GM12878 (cell line): ENCODE measurements at regions not wholly inside any gene's neighbourhood (a gene's known extent, or its start where the extent isn't known, plus 50 kb on each side); places are given as distances from the start of the nearest gene placed in this dataset.

ENCODE experiments used
- ATAC-seq: fragments of 200-7000 bp; cut with Tn5 transposase; 3 replicates; pipeline ENCODE4 v1.9.1; 2020; ENCODE audit warnings: mild to moderate bottlenecking, moderate library complexity
- BruUV-seq: library from RNA; stranded (reverse); fragments of 400-500 nt; replicated peaks from 2 replicates; lab custom pipeline; 2021; lab: Mats Ljungman, UMichigan
- CTCF ChIA-PET: fragments of 300-600 bp; sonication (Branson Sonifier 250); formaldehyde crosslinking; extraction: SDS; loops from one replicate; lab custom pipeline; 2021; ENCODE audit warnings: inconsistent platforms; lab: Yijun Ruan, JAX
- POLR2A ChIA-PET: fragments of 350-600 bp; formaldehyde crosslinking; extraction: SDS; loops from one replicate; lab custom pipeline; 2021; ENCODE audit warnings: inconsistent platforms; lab: Charles Lee
- RAD21 ChIA-PET: fragments of 300-600 bp; sonication (Branson Sonifier 250); formaldehyde crosslinking; loops from one replicate; lab custom pipeline; 2023; ENCODE audit warnings: antibody characterized with exemption; ENCODE audit not compliant: unreplicated experiment; lab: Charles Lee
- SMC1A ChIA-PET: fragments of 300-600 bp; sonication (Branson Sonifier 250); formaldehyde crosslinking; loops from one replicate; lab custom pipeline; 2023; ENCODE audit not compliant: unreplicated experiment, uncharacterized antibody; lab: Charles Lee
- DNase-seq: peaks from one replicate; pipeline ENCODE4 v3.0.0-alpha.2; 2011; ENCODE audit warnings: low read depth, low spot score
- FAIRE-seq: peaks from 3 replicates; lab custom pipeline; 2011; peaks lifted over from hg19 to GRCh38; lab: Jason Lieb, UNC
- H2AFZ ChIP-seq: 2 replicates; pipeline ENCODE4 v1.6.0; 2011; ENCODE audit warnings: low read depth, low read length, control low read depth; ENCODE audit not compliant: control insufficient read depth
- H3K27ac ChIP-seq: 2 replicates; pipeline ENCODE4 v1.5.1; 2011; ENCODE audit warnings: control low read depth; ENCODE audit not compliant: control insufficient read depth, insufficient read depth
- H3K27me3 ChIP-seq, 2 experiments: replicated peaks in 1 of 2; 2 replicates each; pipeline versions ENCODE4 v1.6.0 to v1.6.1; 2011; ENCODE audit warnings: low read length in 1 of 2; ENCODE audit not compliant: control insufficient read depth in 2 of 2, insufficient read depth in 2 of 2
- H3K36me3 ChIP-seq, 2 experiments: 2 replicates each; pipeline ENCODE4 v1.5.1; 2011; ENCODE audit warnings: low read length in 1 of 2; ENCODE audit not compliant: control insufficient read depth in 2 of 2, insufficient read depth in 2 of 2
- H3K4me1 ChIP-seq: 2 replicates; pipeline ENCODE4 v1.6.1; 2011; ENCODE audit warnings: mild to moderate bottlenecking, low read length, moderate library complexity, mixed read lengths; ENCODE audit not compliant: control insufficient read depth, insufficient read depth
- H3K4me2 ChIP-seq: 2 replicates; pipeline ENCODE4 v1.6.0; 2011; ENCODE audit warnings: control low read depth; ENCODE audit not compliant: control insufficient read depth, insufficient read depth
- H3K4me3 ChIP-seq: fragments of 200-600 bp; sonication (generic); 2 replicates; pipeline ENCODE4 v1.5.1; 2016
- H3K79me2 ChIP-seq: 2 replicates; pipeline ENCODE4 v1.6.0; 2011; ENCODE audit warnings: low read length; ENCODE audit not compliant: control insufficient read depth, insufficient read depth
- H3K9ac ChIP-seq: 2 replicates; pipeline ENCODE4 v1.8.0; 2011; ENCODE audit warnings: low read length, control low read depth, mixed read lengths; ENCODE audit not compliant: control insufficient read depth, insufficient read depth
- H3K9me3 ChIP-seq: replicated peaks from 3 replicates; pipeline ENCODE4 v1.5.1; 2011; ENCODE audit warnings: mild to moderate bottlenecking, low read length; ENCODE audit not compliant: control insufficient read depth, insufficient read depth
- H4K20me1 ChIP-seq: 2 replicates; pipeline ENCODE4 v1.6.0; 2011; ENCODE audit not compliant: control insufficient read depth, insufficient read depth
- ATF7 ChIP-seq: fragments of 450-650 bp; IDR thresholded peaks from 2 replicates; pipeline ENCODE4 v1.6.1; 2016; ENCODE audit warnings: low read depth, mild to moderate bottlenecking
- CHD4 ChIP-seq: fragments of 200-600 bp; sonication (generic); IDR thresholded peaks from 2 replicates; pipeline ENCODE4 v1.6.1; 2016; ENCODE audit warnings: mild to moderate bottlenecking
- EGR1 ChIP-seq, 2 experiments: IDR thresholded peaks; 1 replicate in 1 of 2; 2 replicates in 1 of 2; pipeline ENCODE4 v1.6.1; 2011 to 2012; ENCODE audit warnings: low read depth in 2 of 2, low read length in 2 of 2, borderline replicate concordance in 1 of 2, mild to moderate bottlenecking in 1 of 2, moderate library complexity in 1 of 2
- ETV6 ChIP-seq, 2 experiments: fragments of 450-650 bp in 1 of 2; IDR thresholded peaks in 1 of 2; conservative IDR thresholded peaks in 1 of 2; 2 replicates each; pipeline ENCODE4 v1.6.1; 2014; ENCODE audit warnings: antibody characterized with exemption in 1 of 2, borderline replicate concordance in 1 of 2, low read depth in 1 of 2, mild to moderate bottlenecking in 1 of 2, moderate library complexity in 1 of 2
- HDGF ChIP-seq: fragments of 450-650 bp; IDR thresholded peaks from 2 replicates; pipeline ENCODE4 v1.6.1; 2016; ENCODE audit warnings: antibody characterized with exemption
- IRF3 ChIP-seq: fragments of 450-650 bp; IDR thresholded peaks from 2 replicates; pipeline ENCODE4 v1.6.1; 2014; ENCODE audit warnings: mild to moderate bottlenecking
- MLLT1 ChIP-seq: fragments of 450-650 bp; IDR thresholded peaks from 2 replicates; pipeline ENCODE4 v1.6.1; 2016; ENCODE audit warnings: mild to moderate bottlenecking
- MYC ChIP-seq: IDR thresholded peaks from 2 replicates; pipeline ENCODE4 v1.6.1; 2011; ENCODE audit warnings: mild to moderate bottlenecking, low read length, moderate library complexity, inconsistent platforms; ENCODE audit not compliant: insufficient read depth, insufficient replicate concordance, insufficient read length, severe bottlenecking
- NFYB ChIP-seq: IDR thresholded peaks from 2 replicates; pipeline ENCODE4 v1.6.1; 2011; ENCODE audit warnings: low read depth, mild to moderate bottlenecking, low read length, improper control_type of control experiment, moderate library complexity; ENCODE audit not compliant: insufficient read depth
- RBBP5 ChIP-seq: fragments of 200-600 bp; sonication (generic); conservative IDR thresholded peaks from 2 replicates; pipeline ENCODE4 v1.6.1; 2016
- SMAD5 ChIP-seq: IDR thresholded peaks from 2 replicates; pipeline ENCODE4 v1.6.1; 2016; ENCODE audit warnings: antibody characterized with exemption, low read depth
- SREBF2 ChIP-seq: IDR thresholded peaks from 2 replicates; pipeline ENCODE4 v1.6.1; 2012; ENCODE audit warnings: mild to moderate bottlenecking, low read length
- ZNF217 ChIP-seq: fragments of 450-650 bp; IDR thresholded peaks from 2 replicates; pipeline ENCODE4 v1.6.1; 2017; ENCODE audit warnings: antibody characterized with exemption, mild to moderate bottlenecking
- WGBS: methylation state at CpG from one replicate; pipeline ENCODE4 v1.1.6; 2016; ENCODE audit warnings: low lambda C conversion rate; ENCODE audit not compliant: insufficient replicate concordance, insufficient coverage; ENCODE audit errors: missing lambda C conversion rate; 5-methylcytosine and 5-hydroxymethylcytosine counted together
- in situ Hi-C: fragments of 300-500 bp; cut with MboI; formaldehyde crosslinking; loops from 9 replicates; pipeline ENCODE4 v1.14.3; 2018; ENCODE audit warnings: mixed read lengths
- intact Hi-C: fragments of 100-400 bp; cut with micrococcal nuclease; formaldehyde crosslinking; loops from one replicate; pipeline ENCODE4 v1.14.2; 2022; ENCODE audit not compliant: unreplicated experiment

DNA sequence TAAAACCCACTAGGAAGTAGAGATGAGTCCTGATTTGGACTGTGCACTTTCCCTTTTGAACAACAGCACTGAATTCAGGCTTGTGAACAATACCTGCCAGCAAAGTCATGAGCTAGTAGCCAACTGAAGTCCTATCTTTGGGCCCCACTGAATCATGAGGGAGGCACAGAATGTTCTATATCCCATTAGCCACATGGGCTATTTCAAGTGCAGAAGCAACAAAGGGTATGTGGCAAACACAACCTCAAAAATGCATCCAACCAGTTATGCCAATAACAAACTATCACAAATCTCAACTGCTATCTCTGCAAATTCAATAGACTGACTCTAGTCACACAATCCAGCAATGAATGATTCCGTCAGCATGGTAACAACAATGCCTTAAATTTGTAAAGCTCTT lies 276.0 kb downstream of the MRPL39 start:
- WGBS: 100% methylated on average over 1 of the region's 1 CpG
- no peak overlapping the region for H3K9ac ChIP-seq
- CTCF ChIA-PET: interaction anchor here (0.9 to 1.3 kb wide), 4 partner anchors 12 to 55 kb away, joined by 3 read pairs; no protein-coding TSS in a partner anchor

More for the DNA sequence above, 276.0 kb downstream of the MRPL39 start:
- RAD21 ChIA-PET: no interaction called here
- no peaks in the 10 kb centered on the region for H3K79me2 ChIP-seq
- TF ChIP-seq HDGF (no peak), SMAD5 (no peak), SREBF2 (no peak), ETV6 (conservative IDR thresholded peaks at IDR 0.05 in 1 of 2, IDR thresholded peaks at IDR 0.05 in 1 of 2; ENCODE audit: borderline replicate concordance in 1 of 2, low read depth in 1 of 2) (no peak), RBBP5 (no peak), CHD4 (no peak), ATF7 (no peak), MLLT1 (no peak), MYC (no peak), NFYB (no peak), ZNF217 (no peak), IRF3 (no peak), EGR1 (IDR thresholded peaks at IDR 0.05; ENCODE audit: borderline replicate concordance in 1 of 2, low read depth in 2 of 2, low read length in 2 of 2) (no peak)
- H3K4me3 ChIP-seq: no peak overlapping the region
- in situ Hi-C loops (no loop called here), intact Hi-C loops (no loop called here)
- SMC1A ChIA-PET: interaction anchor here (0.6 to 1.9 kb wide), 2 partner anchors 18 to 325 kb away, joined by 3 to 4 read pairs; no protein-coding TSS in a partner anchor
- H3K27me3 ChIP-seq: no peaks in the 10 kb centered on the region
- H3K4me1 ChIP-seq: no peaks in the 10 kb centered on the region
- H3K4me2 ChIP-seq: no peak overlapping the region
- H3K27ac ChIP-seq: no peak overlapping the region
- H3K9me3 ChIP-seq: no peaks in the 10 kb centered on the region; the same call in 2 of the 3 replicates
- DNase-seq (no peak), FAIRE-seq (no peak), ATAC-seq (no peak)
- no peak overlapping the region for H2AFZ ChIP-seq
- no peaks in the 10 kb centered on the region for H4K20me1 ChIP-seq
- POLR2A ChIA-PET: no interaction called here
- H3K36me3 ChIP-seq: no peaks in the 10 kb centered on the region
- BruUV-seq: no TSS peak
